K562 (cell line): ENCODE measurements at regions not wholly inside any gene's neighbourhood (a gene's known extent, or its start where the extent isn't known, plus 50 kb on each side); places are given as distances from the start of the nearest gene placed in this dataset.

Experiments used
- BHLHE40 ChIP-seq: IDR thresholded peaks from 2 replicates; pipeline ENCODE4 v1.6.1; 2011; ENCODE audit warnings: low read length, improper control_type of control experiment
- C11orf30 ChIP-seq: fragments of 450-650 bp; IDR thresholded peaks from 2 replicates; pipeline ENCODE4 v1.6.1; 2016; ENCODE audit warnings: low read depth, mild to moderate bottlenecking
- CHD2 ChIP-seq: IDR thresholded peaks from 2 replicates; pipeline ENCODE4 v1.6.1; 2011; ENCODE audit warnings: low read depth, low read length
- DACH1 ChIP-seq: fragments of 450-650 bp; IDR thresholded peaks from 2 replicates; pipeline ENCODE4 v1.6.1; 2018; ENCODE audit not compliant: partially characterized antibody
- DPF2 ChIP-seq: fragments of 450-650 bp; IDR thresholded peaks from 2 replicates; pipeline ENCODE4 v1.6.1; 2016
- EHMT2 ChIP-seq: fragments of 450-650 bp; IDR thresholded peaks from 2 replicates; pipeline ENCODE4 v1.6.1; 2018; ENCODE audit warnings: antibody characterized with exemption
- EZH2 ChIP-seq: IDR thresholded peaks from 2 replicates; pipeline ENCODE4 v1.6.1; 2012; ENCODE audit warnings: low read depth, mild to moderate bottlenecking, inconsistent platforms, low read length, borderline replicate concordance
- GMEB1 ChIP-seq: fragments of 250-450 bp; sonication (Bioruptor Pico); IDR thresholded peaks from 2 replicates; pipeline ENCODE4 v1.4.0; 2020; ENCODE audit warnings: mild to moderate bottlenecking
- HES1 ChIP-seq: fragments of 450-650 bp; IDR thresholded peaks from 2 replicates; pipeline ENCODE4 v1.6.1; 2016; ENCODE audit warnings: low read depth, mild to moderate bottlenecking, moderate library complexity
- MED1 ChIP-seq: sonication (generic); formaldehyde crosslinking; IDR thresholded peaks from 2 replicates; pipeline ENCODE4 v1.8.1; 2023; ENCODE audit warnings: missing genetic modification reagents, borderline replicate concordance
- NCOR1 ChIP-seq: fragments of 450-650 bp; IDR thresholded peaks from 2 replicates; pipeline ENCODE4 v1.6.1; 2016; ENCODE audit warnings: mild to moderate bottlenecking, moderate library complexity
- SAP30 ChIP-seq: fragments of 200-600 bp; sonication (generic); IDR thresholded peaks from 2 replicates; pipeline ENCODE4 v1.6.1; 2012; ENCODE audit warnings: borderline replicate concordance, low read depth, mild to moderate bottlenecking, moderate library complexity, low read length, control low read depth, inconsistent platforms; ENCODE audit not compliant: insufficient read depth, poor library complexity, severe bottlenecking
- SMARCA4 ChIP-seq: fragments of 450-650 bp; IDR thresholded peaks from 2 replicates; pipeline ENCODE4 v1.6.1; 2016
- SP1 ChIP-seq: sonication (generic); formaldehyde crosslinking; IDR thresholded peaks from 2 replicates; pipeline ENCODE4 v1.8.1; 2022; ENCODE audit warnings: mild to moderate bottlenecking, missing genetic modification reagents
- TFAP4 ChIP-seq: sonication (generic); formaldehyde crosslinking; IDR thresholded peaks from 2 replicates; pipeline ENCODE4 v1.8.0; 2022; ENCODE audit warnings: missing genetic modification reagents, mild to moderate bottlenecking, moderate library complexity, borderline replicate concordance
- ZNF217 ChIP-seq: sonication (generic); formaldehyde crosslinking; IDR thresholded peaks from 2 replicates; pipeline ENCODE4 v1.8.0; 2022; ENCODE audit warnings: mild to moderate bottlenecking, missing genetic modification reagents
- ZNF316 ChIP-seq: fragments of 450-650 bp; IDR thresholded peaks from 2 replicates; pipeline ENCODE4 v1.6.1; 2016
- ZNF445 ChIP-seq: fragments of 250-450 bp; sonication (Bioruptor Pico); IDR thresholded peaks from 2 replicates; pipeline ENCODE4 v1.4.0; 2020; ENCODE audit warnings: low read depth, mild to moderate bottlenecking, moderate library complexity
- ZNF75A ChIP-seq: fragments of 450-650 bp; formaldehyde crosslinking; IDR thresholded peaks from 2 replicates; pipeline ENCODE4 v1.4.0; 2020; ENCODE audit warnings: mild to moderate bottlenecking
- TF ChIP-seq, protein P1 (sequence below): fragments of 450-650 bp; conservative IDR thresholded peaks from 2 replicates; pipeline ENCODE4 v1.6.1; 2016; ENCODE audit warnings: missing genetic modification characterization, low read depth, mild to moderate bottlenecking, control low read depth, missing compliant biosample characterization
- TF ChIP-seq, protein P2 (sequence below): sonication (generic); formaldehyde crosslinking; IDR thresholded peaks from 2 replicates; pipeline ENCODE4 v1.8.1; 2023; ENCODE audit warnings: mild to moderate bottlenecking, missing genetic modification reagents

GRCh38 chr12:116443821-116444589 lies 115.2 kb upstream of the MAP1LC3B2 start (continued):
- TF ChIP-seq GMEB1, result no peak
- peak; percentile 45; the same call in 1 of the 2 replicates for TF ChIP-seq BHLHE40
- TF ChIP-seq EHMT2, result no peak
- no peak for TF ChIP-seq MED1 (CRISPR knock-in tag)
- no peak for TF ChIP-seq ZNF75A (CRISPR knock-in tag)
- TF ChIP-seq HES1, result peak; percentile 40; the same call in 1 of the 2 replicates
- TF ChIP-seq CHD2, result peak; percentile 86
- TF ChIP-seq SP1, result 0 out of 2 replicates have a peak, but pooled peaks have one; percentile 45
- peak; percentile 51; the same call in 1 of the 2 replicates for TF ChIP-seq DPF2
- 0 out of 2 replicates have a peak, but pooled peaks have one; percentile 28 for TF ChIP-seq ZNF316
- TF ChIP-seq SAP30, result no peak
- peak; percentile 37; the same call in 1 of the 2 replicates for TF ChIP-seq TFAP4 (CRISPR knock-in tag)
- TF ChIP-seq, protein P1, sequence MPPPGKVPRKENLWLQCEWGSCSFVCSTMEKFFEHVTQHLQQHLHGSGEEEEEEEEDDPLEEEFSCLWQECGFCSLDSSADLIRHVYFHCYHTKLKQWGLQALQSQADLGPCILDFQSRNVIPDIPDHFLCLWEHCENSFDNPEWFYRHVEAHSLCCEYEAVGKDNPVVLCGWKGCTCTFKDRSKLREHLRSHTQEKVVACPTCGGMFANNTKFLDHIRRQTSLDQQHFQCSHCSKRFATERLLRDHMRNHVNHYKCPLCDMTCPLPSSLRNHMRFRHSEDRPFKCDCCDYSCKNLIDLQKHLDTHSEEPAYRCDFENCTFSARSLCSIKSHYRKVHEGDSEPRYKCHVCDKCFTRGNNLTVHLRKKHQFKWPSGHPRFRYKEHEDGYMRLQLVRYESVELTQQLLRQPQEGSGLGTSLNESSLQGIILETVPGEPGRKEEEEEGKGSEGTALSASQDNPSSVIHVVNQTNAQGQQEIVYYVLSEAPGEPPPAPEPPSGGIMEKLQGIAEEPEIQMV (tag), result no peak
- TF ChIP-seq C11orf30, result no peak
- peak; percentile 52; the same call in 1 of the 2 replicates for TF ChIP-seq SMARCA4
- TF ChIP-seq DACH1, result no peak
- TF ChIP-seq EZH2, result no peak
- TF ChIP-seq, protein P2, sequence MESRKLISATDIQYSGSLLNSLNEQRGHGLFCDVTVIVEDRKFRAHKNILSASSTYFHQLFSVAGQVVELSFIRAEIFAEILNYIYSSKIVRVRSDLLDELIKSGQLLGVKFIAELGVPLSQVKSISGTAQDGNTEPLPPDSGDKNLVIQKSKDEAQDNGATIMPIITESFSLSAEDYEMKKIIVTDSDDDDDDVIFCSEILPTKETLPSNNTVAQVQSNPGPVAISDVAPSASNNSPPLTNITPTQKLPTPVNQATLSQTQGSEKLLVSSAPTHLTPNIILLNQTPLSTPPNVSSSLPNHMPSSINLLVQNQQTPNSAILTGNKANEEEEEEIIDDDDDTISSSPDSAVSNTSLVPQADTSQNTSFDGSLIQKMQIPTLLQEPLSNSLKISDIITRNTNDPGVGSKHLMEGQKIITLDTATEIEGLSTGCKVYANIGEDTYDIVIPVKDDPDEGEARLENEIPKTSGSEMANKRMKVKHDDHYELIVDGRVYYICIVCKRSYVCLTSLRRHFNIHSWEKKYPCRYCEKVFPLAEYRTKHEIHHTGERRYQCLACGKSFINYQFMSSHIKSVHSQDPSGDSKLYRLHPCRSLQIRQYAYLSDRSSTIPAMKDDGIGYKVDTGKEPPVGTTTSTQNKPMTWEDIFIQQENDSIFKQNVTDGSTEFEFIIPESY, result peak; percentile 90
- 0 out of 2 replicates have a peak, but pooled peaks have one; percentile 10 for TF ChIP-seq NCOR1
- TF ChIP-seq ZNF445 (CRISPR knock-in tag), result no peak
- TF ChIP-seq ZNF217 (CRISPR knock-in tag), result no peak
